Hepatocyte (in vitro differentiated cells): ENCODE measurements at regions not wholly inside any gene's neighbourhood (a gene's known extent, or its start where the extent isn't known, plus 50 kb on each side); places are given as distances from the start of the nearest gene placed in this dataset.
A peak's percentile ranks its signal among the peaks of the same experiment; 100 is the strongest.

ENCODE experiments used
- DNase-seq: peaks from one replicate; pipeline ENCODE4 v3.0.0-alpha.2; 2016; ENCODE audit warnings: low spot score
- H2AFZ ChIP-seq: fragments of 200-600 bp; sonication (generic); 2 replicates; pipeline ENCODE4 v1.6.0; 2016; ENCODE audit warnings: antibody characterized with exemption, mild to moderate bottlenecking
- H3K27ac ChIP-seq: fragments of 200-600 bp; sonication (generic); 2 replicates; pipeline ENCODE4 v1.5.1; 2016; ENCODE audit warnings: mild to moderate bottlenecking
- H3K27me3 ChIP-seq: fragments of 200-600 bp; sonication (generic); 2 replicates; pipeline ENCODE4 v1.6.1; 2016
- H3K36me3 ChIP-seq: fragments of 200-600 bp; sonication (generic); replicated peaks from 2 replicates; pipeline ENCODE4 v1.5.1; 2016; ENCODE audit warnings: low read depth; ENCODE audit not compliant: insufficient read depth
- H3K4me1 ChIP-seq: fragments of 200-600 bp; sonication (generic); 2 replicates; pipeline ENCODE4 v1.5.1; 2016; ENCODE audit warnings: mild to moderate bottlenecking, moderate library complexity; ENCODE audit not compliant: insufficient read depth
- H3K4me2 ChIP-seq: fragments of 200-600 bp; sonication (generic); 2 replicates; pipeline ENCODE4 v1.6.0; 2016
- H3K4me3 ChIP-seq: fragments of 200-600 bp; sonication (generic); 2 replicates; pipeline ENCODE4 v1.5.1; 2016; ENCODE audit warnings: mild to moderate bottlenecking
- H3K79me2 ChIP-seq: fragments of 200-600 bp; sonication (generic); 2 replicates; pipeline ENCODE4 v1.6.0; 2017; ENCODE audit warnings: mild to moderate bottlenecking
- H3K9me2 ChIP-seq: fragments of 200-600 bp; sonication (generic); replicated peaks from 2 replicates; pipeline ENCODE4 v1.6.0; 2017; ENCODE audit warnings: mild to moderate bottlenecking; ENCODE audit not compliant: insufficient read depth
- H3K9me3 ChIP-seq: fragments of 200-600 bp; sonication (generic); 2 replicates; pipeline ENCODE4 v1.5.1; 2016; ENCODE audit warnings: low read depth, mild to moderate bottlenecking
- H4K20me1 ChIP-seq: fragments of 200-600 bp; sonication (generic); 2 replicates; pipeline ENCODE4 v1.6.0; 2016; ENCODE audit warnings: mild to moderate bottlenecking; ENCODE audit not compliant: insufficient read depth, poor library complexity, severe bottlenecking
- EZH2 ChIP-seq: fragments of 200-600 bp; sonication (generic); IDR thresholded peaks from 2 replicates; pipeline ENCODE4 v1.6.1; 2016; ENCODE audit warnings: antibody characterized with exemption, mild to moderate bottlenecking, borderline replicate concordance
- EZH2phosphoT487 ChIP-seq: fragments of 200-600 bp; sonication (generic); IDR thresholded peaks from one replicate; pipeline ENCODE4 v1.6.1; 2018; ENCODE audit warnings: antibody characterized with exemption, mild to moderate bottlenecking, low read depth, moderate library complexity; ENCODE audit not compliant: unreplicated experiment, severe bottlenecking
- WGBS: methylation state at CpG from one replicate; pipeline ENCODE4 v1.1.6; 2016; ENCODE audit warnings: low lambda C conversion rate; ENCODE audit errors: missing lambda C conversion rate; 5-methylcytosine and 5-hydroxymethylcytosine counted together
- TF ChIP-seq, protein P1 (sequence below): fragments of 200-600 bp; sonication (generic); IDR thresholded peaks from 2 replicates; pipeline ENCODE4 v1.5.1; 2016; ENCODE audit warnings: antibody characterized with exemption, mild to moderate bottlenecking; ENCODE audit not compliant: poor library complexity

GRCh38 chr6:19415605-19416326 lies 421.4 kb upstream of the ID4 start:
- Histone ChIP-seq H3K9me2 (no peaks in the 10 kb centered on the region), H3K27me3 (no peaks in the 10 kb centered on the region), H3K36me3 (no peaks in the 10 kb centered on the region), H3K4me1 (no peaks in the 10 kb centered on the region), H2AFZ (no peak overlapping the region), H4K20me1 (no peaks in the 10 kb centered on the region), H3K79me2 (no peaks in the 10 kb centered on the region), H3K9me3 (no peaks in the 10 kb centered on the region), H3K4me3 (no peak overlapping the region), H3K4me2 (no peak overlapping the region), H3K27ac (no peak overlapping the region)
- TF ChIP-seq EZH2phosphoT487 (no peak), EZH2 (no peak)
- TF ChIP-seq, protein P1, sequence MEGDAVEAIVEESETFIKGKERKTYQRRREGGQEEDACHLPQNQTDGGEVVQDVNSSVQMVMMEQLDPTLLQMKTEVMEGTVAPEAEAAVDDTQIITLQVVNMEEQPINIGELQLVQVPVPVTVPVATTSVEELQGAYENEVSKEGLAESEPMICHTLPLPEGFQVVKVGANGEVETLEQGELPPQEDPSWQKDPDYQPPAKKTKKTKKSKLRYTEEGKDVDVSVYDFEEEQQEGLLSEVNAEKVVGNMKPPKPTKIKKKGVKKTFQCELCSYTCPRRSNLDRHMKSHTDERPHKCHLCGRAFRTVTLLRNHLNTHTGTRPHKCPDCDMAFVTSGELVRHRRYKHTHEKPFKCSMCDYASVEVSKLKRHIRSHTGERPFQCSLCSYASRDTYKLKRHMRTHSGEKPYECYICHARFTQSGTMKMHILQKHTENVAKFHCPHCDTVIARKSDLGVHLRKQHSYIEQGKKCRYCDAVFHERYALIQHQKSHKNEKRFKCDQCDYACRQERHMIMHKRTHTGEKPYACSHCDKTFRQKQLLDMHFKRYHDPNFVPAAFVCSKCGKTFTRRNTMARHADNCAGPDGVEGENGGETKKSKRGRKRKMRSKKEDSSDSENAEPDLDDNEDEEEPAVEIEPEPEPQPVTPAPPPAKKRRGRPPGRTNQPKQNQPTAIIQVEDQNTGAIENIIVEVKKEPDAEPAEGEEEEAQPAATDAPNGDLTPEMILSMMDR: no peak
- 79% methylated on average over 4 of the region's 4 CpGs for WGBS
- DNase-seq: no peak

- H3K4me1 ChIP-seq: no peaks in the 10 kb centered on the region
- DNase-seq: no peak
- TF ChIP-seq EZH2phosphoT487: no peak
- TF ChIP-seq, protein P1: no peak
- no peak overlapping the region for H3K4me3 ChIP-seq
- H3K27ac ChIP-seq: no peak overlapping the region
- no peaks in the 10 kb centered on the region for H3K9me3 ChIP-seq
- no peak overlapping the region for H3K4me2 ChIP-seq
- no peaks in the 10 kb centered on the region for H3K9me2 ChIP-seq
- no peaks in the 10 kb centered on the region for H3K36me3 ChIP-seq
- H3K27me3 ChIP-seq: no peaks in the 10 kb centered on the region
- H3K79me2 ChIP-seq: no peaks in the 10 kb centered on the region
- H2AFZ ChIP-seq: no peak overlapping the region
- H4K20me1 ChIP-seq: no peaks in the 10 kb centered on the region
Measured at GRCh38 chr6:19416811-19417210, 420.4 kb upstream of the ID4 start.

DNA sequence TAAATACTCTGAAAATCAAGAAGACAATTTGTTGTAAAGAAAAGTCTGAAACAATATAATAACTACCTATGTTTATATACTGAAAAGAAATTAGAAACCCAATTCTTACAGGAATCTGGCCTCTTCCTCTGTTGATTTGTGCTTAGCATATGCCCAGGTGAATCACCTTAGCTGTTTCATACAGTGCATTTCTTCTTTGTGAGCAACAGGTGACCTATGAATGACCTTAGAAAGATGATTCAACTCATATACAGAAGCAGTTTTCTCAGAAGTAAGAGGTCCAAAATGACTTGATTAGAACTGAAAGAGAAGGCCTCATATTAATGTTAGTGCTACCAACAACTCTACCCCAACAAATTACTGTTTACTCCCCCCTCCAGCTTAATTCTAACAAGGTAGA lies 419.5 kb upstream of the ID4 start:
- Histone ChIP-seq H2AFZ (no peak overlapping the region), H3K4me3 (no peak overlapping the region), H3K4me2 (no peak overlapping the region), H3K4me1 (no peaks in the 10 kb centered on the region), H3K9me2 (no peaks in the 10 kb centered on the region), H3K36me3 (no peaks in the 10 kb centered on the region), H4K20me1 (no peaks in the 10 kb centered on the region), H3K79me2 (no peaks in the 10 kb centered on the region), H3K27me3 (no peaks in the 10 kb centered on the region), H3K9me3 (no peaks in the 10 kb centered on the region), H3K27ac (no peak overlapping the region)
- TF ChIP-seq, protein P1: no peak
- no peak for TF ChIP-seq EZH2
- no peak for TF ChIP-seq EZH2phosphoT487
- DNase-seq: peak; percentile 13

- Histone ChIP-seq H3K79me2 (no peaks in the 10 kb centered on the region), H3K4me3 (no peak overlapping the region), H3K4me1 (no peaks in the 10 kb centered on the region), H3K9me2 (no peaks in the 10 kb centered on the region), H3K9me3 (no peaks in the 10 kb centered on the region), H4K20me1 (no peaks in the 10 kb centered on the region), H3K27me3 (no peaks in the 10 kb centered on the region), H3K36me3 (no peaks in the 10 kb centered on the region), H3K27ac (no peak overlapping the region), H3K4me2 (no peak overlapping the region), H2AFZ (no peak overlapping the region)
- DNase-seq: no peak
- TF ChIP-seq, protein P1: no peak
- TF ChIP-seq EZH2: no peak
- WGBS: 87% methylated on average over 2 of the region's 2 CpGs
Measured at GRCh38 chr6:19424853-19425252, 412.3 kb upstream of the ID4 start.
